Astrocyte (in vitro differentiated cells and primary cell): ENCODE measurements at regions not wholly inside any gene's neighbourhood (a gene's known extent, or its start where the extent isn't known, plus 50 kb on each side); places are given as distances from the start of the nearest gene placed in this dataset.

Experiments
- DNase-seq: peaks from one replicate; pipeline ENCODE4 v3.0.0-alpha.2; 2010; ENCODE audit warnings: low read depth
- FAIRE-seq: peaks from 2 replicates; lab custom pipeline; 2011; peaks lifted over from hg19 to GRCh38; lab: Jason Lieb, UNC
- H2AFZ ChIP-seq: 2 replicates; pipeline ENCODE4 v1.6.0; 2012; ENCODE audit warnings: low read depth, low read length, inconsistent platforms
- H3K27ac ChIP-seq: 2 replicates; pipeline ENCODE4 v1.5.1; 2011; ENCODE audit warnings: low read depth, low read length, inconsistent platforms
- H3K27me3 ChIP-seq: 2 replicates; pipeline ENCODE4 v1.6.0; 2011; ENCODE audit warnings: low read length, inconsistent platforms; ENCODE audit not compliant: insufficient read depth
- H3K36me3 ChIP-seq: 2 replicates; pipeline ENCODE4 v1.5.1; 2011; ENCODE audit warnings: low read length, inconsistent platforms; ENCODE audit not compliant: insufficient read depth
- H3K4me1 ChIP-seq: 2 replicates; pipeline ENCODE4 v1.5.1; 2011; ENCODE audit warnings: low read length, inconsistent platforms; ENCODE audit not compliant: insufficient read depth
- H3K4me2 ChIP-seq: 2 replicates; pipeline ENCODE4 v1.6.0; 2012; ENCODE audit warnings: low read length, inconsistent platforms
- H3K4me3 ChIP-seq: 2 replicates; pipeline ENCODE4 v1.5.1; 2011; ENCODE audit warnings: low read depth, mild to moderate bottlenecking, low read length, inconsistent platforms; ENCODE audit not compliant: insufficient read depth
- H3K79me2 ChIP-seq: 2 replicates; pipeline ENCODE4 v1.6.0; 2012; ENCODE audit warnings: mild to moderate bottlenecking, low read length, inconsistent platforms; ENCODE audit not compliant: insufficient read depth
- H3K9ac ChIP-seq: 2 replicates; pipeline ENCODE4 v1.6.0; 2012; ENCODE audit warnings: mild to moderate bottlenecking, low read length, inconsistent platforms
- H3K9me3 ChIP-seq: 2 replicates; pipeline ENCODE4 v1.5.1; 2012; ENCODE audit warnings: low read depth, mild to moderate bottlenecking, low read length, inconsistent platforms; ENCODE audit not compliant: insufficient read depth
- H4K20me1 ChIP-seq: 2 replicates; pipeline ENCODE4 v1.6.0; 2012; ENCODE audit warnings: low read length, inconsistent platforms; ENCODE audit not compliant: insufficient read depth
- H3K27ac Mint-ChIP-seq: one replicate; pipeline ENCODE4 v1.8.0; 2021; ENCODE audit warnings: mild to moderate bottlenecking, mixed read lengths; ENCODE audit not compliant: unreplicated experiment
- H3K27me3 Mint-ChIP-seq: one replicate; pipeline ENCODE4 v1.8.0; 2021; ENCODE audit warnings: low read depth, mixed read lengths; ENCODE audit not compliant: unreplicated experiment
- H3K36me3 Mint-ChIP-seq: one replicate; pipeline ENCODE4 v1.8.0; 2021; ENCODE audit warnings: low read depth, mixed read lengths; ENCODE audit not compliant: unreplicated experiment
- H3K4me1 Mint-ChIP-seq: one replicate; pipeline ENCODE4 v1.8.0; 2021; ENCODE audit warnings: low read depth, mixed read lengths; ENCODE audit not compliant: unreplicated experiment
- H3K4me3 Mint-ChIP-seq: one replicate; pipeline ENCODE4 v1.8.0; 2021; ENCODE audit warnings: mild to moderate bottlenecking, moderate library complexity, mixed read lengths; ENCODE audit not compliant: unreplicated experiment
- H3K9me3 Mint-ChIP-seq: one replicate; pipeline ENCODE4 v1.8.0; 2021; ENCODE audit warnings: mild to moderate bottlenecking, mixed read lengths; ENCODE audit not compliant: unreplicated experiment
- CTCF ChIP-seq: IDR thresholded peaks from 2 replicates; pipeline ENCODE4 v1.5.1; 2011; ENCODE audit warnings: low read depth, mild to moderate bottlenecking, inconsistent platforms, low read length, moderate library complexity; ENCODE audit not compliant: insufficient read depth
- EZH2 ChIP-seq: IDR thresholded peaks from 2 replicates; pipeline ENCODE4 v1.6.1; 2012; ENCODE audit warnings: mild to moderate bottlenecking, low read length, inconsistent platforms; ENCODE audit not compliant: insufficient read depth

GRCh38 chr2:16429002-16429401, 236.6 kb downstream of the CYRIA start:
- no peaks in the 10 kb centered on the region for H4K20me1 ChIP-seq
- no peak overlapping the region for H3K4me2 ChIP-seq
- peaks cover 27% of the 10 kb centered on the region for H3K27me3 Mint-ChIP-seq

GRCh38 chr2:16425462-16426336, 239.9 kb downstream of the CYRIA start:
- Mint-ChIP-seq H3K27me3 (peaks cover 12% of the 10 kb centered on the region), H3K4me3 (no peak overlapping the region), H3K27ac (no peak overlapping the region), H3K9me3 (peaks cover 2% of the 10 kb centered on the region), H3K36me3 (no peaks in the 10 kb centered on the region), H3K4me1 (no peaks in the 10 kb centered on the region)
- no peak for DNase-seq
- no peak overlapping the region for H2AFZ ChIP-seq
- H3K27me3 ChIP-seq, result no peaks in the 10 kb centered on the region
- H3K27ac ChIP-seq, result no peak overlapping the region
- H4K20me1 ChIP-seq, result no peaks in the 10 kb centered on the region
- H3K4me1 ChIP-seq, result no peaks in the 10 kb centered on the region
- FAIRE-seq, result no peak
- H3K79me2 ChIP-seq, result no peaks in the 10 kb centered on the region
- no peak overlapping the region for H3K9ac ChIP-seq
- H3K4me3 ChIP-seq, result no peak overlapping the region
- H3K4me2 ChIP-seq, result no peak overlapping the region
- TF ChIP-seq CTCF, result no peak
- no peaks in the 10 kb centered on the region for H3K9me3 ChIP-seq
- H3K36me3 ChIP-seq, result no peaks in the 10 kb centered on the region

More at GRCh38 chr2:16429002-16429401, 236.6 kb downstream of the CYRIA start:
- Histone ChIP-seq H3K27me3 (no peaks in the 10 kb centered on the region), H3K36me3 (no peaks in the 10 kb centered on the region), H3K79me2 (no peaks in the 10 kb centered on the region), H3K9ac (no peak overlapping the region), H3K9me3 (no peaks in the 10 kb centered on the region), H3K4me1 (no peaks in the 10 kb centered on the region), H2AFZ (no peak overlapping the region), H3K4me3 (no peak overlapping the region), H3K27ac (no peak overlapping the region)
- H3K9me3 Mint-ChIP-seq, result peaks cover 4% of the 10 kb centered on the region
- no peaks in the 10 kb centered on the region for H3K4me1 Mint-ChIP-seq
- no peaks in the 10 kb centered on the region for H3K36me3 Mint-ChIP-seq
- FAIRE-seq, result no peak
- TF ChIP-seq CTCF, result no peak
- no peak for DNase-seq
- no peak overlapping the region for H3K27ac Mint-ChIP-seq
- no peak overlapping the region for H3K4me3 Mint-ChIP-seq

GRCh38 chr2:16420421-16420820, 245.2 kb downstream of the CYRIA start:
- Histone ChIP-seq H4K20me1 (no peaks in the 10 kb centered on the region), H3K4me3 (no peak overlapping the region), H3K27ac (no peak overlapping the region), H2AFZ (no peak overlapping the region), H3K27me3 (no peaks in the 10 kb centered on the region), H3K79me2 (no peaks in the 10 kb centered on the region), H3K9ac (no peak overlapping the region), H3K4me2 (no peak overlapping the region), H3K36me3 (no peaks in the 10 kb centered on the region), H3K4me1 (no peaks in the 10 kb centered on the region), H3K9me3 (no peaks in the 10 kb centered on the region)
- no peak for FAIRE-seq
- no peak overlapping the region for H3K4me3 Mint-ChIP-seq
- H3K4me1 Mint-ChIP-seq, result no peaks in the 10 kb centered on the region
- peaks cover 9% of the 10 kb centered on the region for H3K27me3 Mint-ChIP-seq
- no peaks in the 10 kb centered on the region for H3K9me3 Mint-ChIP-seq
- TF ChIP-seq EZH2, result no peak
- TF ChIP-seq CTCF, result no peak
- DNase-seq, result no peak
- no peaks in the 10 kb centered on the region for H3K36me3 Mint-ChIP-seq
- no peak overlapping the region for H3K27ac Mint-ChIP-seq
